ENCODE measurements at regions not wholly inside any gene's neighbourhood (a gene's known extent, or its start where the extent isn't known, plus 50 kb on each side); places are given as distances from the start of the nearest gene placed in this dataset.

DNA sequence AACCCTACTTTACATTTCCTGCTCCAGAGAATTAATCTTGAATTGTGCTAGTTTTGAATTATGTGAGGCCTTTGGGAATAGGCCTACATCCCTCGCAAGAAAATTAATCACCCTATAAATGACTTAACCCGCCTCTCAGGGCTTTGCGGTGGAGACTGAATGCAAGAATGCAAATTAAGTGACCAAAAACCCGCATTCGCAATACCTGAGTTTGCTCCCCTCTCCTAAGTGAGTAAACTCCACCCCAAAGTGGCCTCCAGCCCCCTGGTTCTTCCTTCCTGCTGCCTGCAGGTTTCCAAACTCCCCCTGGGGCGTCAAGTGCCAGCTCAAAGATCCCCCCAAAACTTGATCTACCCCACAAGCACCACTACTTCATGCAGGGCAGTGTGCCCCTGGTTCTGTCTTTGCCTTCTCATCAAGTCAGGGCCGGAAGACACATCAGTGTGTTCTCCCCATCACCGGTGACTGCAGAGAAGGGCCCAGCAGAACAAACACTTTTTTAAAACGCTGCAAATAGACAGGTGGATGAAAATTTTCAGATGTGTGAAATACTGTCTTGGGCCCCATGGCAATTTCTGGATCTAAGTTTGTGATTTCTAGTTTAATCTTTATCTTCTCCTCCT lies 644.7 kb downstream of the VRK1 start:
- TF ChIP-seq POLR2AphosphoS5 (IDR thresholded peaks at IDR 0.05) (no peak), POLR2A (IDR thresholded peaks at IDR 0.05) (no peak)

Measured in breast epithelium (tissue), 3 donors.